Tibial artery (tissue), 4 donors: ENCODE measurements at regions not wholly inside any gene's neighbourhood (a gene's known extent, or its start where the extent isn't known, plus 50 kb on each side); places are given as distances from the start of the nearest gene placed in this dataset.

ENCODE experiments used
- DNase-seq, 2 donors: peaks; one replicate each; pipeline ENCODE4 v3.0.0-alpha.2; 2019
- H3K27ac ChIP-seq, 2 donors: fragments of 200-600 bp; sonication (generic) in 1 of 2; 1 replicate in 1 of 2; 2 replicates in 1 of 2; pipeline ENCODE4 v1.5.1; 2018 to 2019; ENCODE audit warnings: mild to moderate bottlenecking in 1 of 2
- H3K27me3 ChIP-seq, 2 donors: fragments of 200-600 bp; sonication (generic) in 1 of 2; one replicate each; pipeline versions ENCODE4 v1.5.1 to v1.6.0; 2016 to 2019
- H3K36me3 ChIP-seq, 3 donors: fragments of 200-600 bp; sonication (generic) in 2 of 3; one replicate each; pipeline ENCODE4 v1.5.1; 2016 to 2019; ENCODE audit warnings: mild to moderate bottlenecking in 2 of 3
- H3K4me1 ChIP-seq, 4 donors: fragments of 200-600 bp; sonication (generic) in 2 of 4; 1 replicate in 3 of 4; 2 replicates in 1 of 4; pipeline ENCODE4 v1.5.1; 2016 to 2019
- H3K4me3 ChIP-seq, 2 donors: fragments of 200-600 bp; sonication (generic) in 1 of 2; 1 replicate in 1 of 2; 2 replicates in 1 of 2; pipeline ENCODE4 v1.5.1; 2018 to 2019; ENCODE audit warnings: mild to moderate bottlenecking in 2 of 2
- H3K9me3 ChIP-seq, 3 donors: fragments of 200-600 bp; sonication (generic) in 1 of 3; one replicate each; pipeline ENCODE4 v1.5.1; 2016 to 2019
- CTCF ChIP-seq, 2 experiments: fragments of 200-600 bp in 1 of 2; fragments of 450-650 bp in 1 of 2; IDR thresholded peaks; one replicate each; pipeline ENCODE4 v1.5.1; 2017 to 2019; ENCODE audit warnings: antibody characterized with exemption in 2 of 2, mild to moderate bottlenecking in 1 of 2, moderate library complexity in 1 of 2
- intact Hi-C: fragments of 100-400 bp; cut with DNase I; formaldehyde crosslinking; loops from one replicate; pipeline ENCODE4 v1.15.0; 2023; ENCODE audit warnings: low total_unique reads

- intact Hi-C loops = no loop called here
- H3K27me3 ChIP-seq = no peaks in the 10 kb centered on the region
- H3K9me3 ChIP-seq = peaks cover 0 to 1% (median 0%) of the 10 kb centered on the region in 3 donors
- H3K36me3 ChIP-seq = no peaks in the 10 kb centered on the region
- no peak for DNase-seq
- peaks cover 0 to 10% (median 7%) of the 10 kb centered on the region in 4 donors for H3K4me1 ChIP-seq
- TF ChIP-seq CTCF (IDR thresholded peaks at IDR 0.05) = no peak
- H3K27ac ChIP-seq = no peak overlapping the region
- H3K4me3 ChIP-seq = no peak overlapping the region
Observed at GRCh38 chr9:80077059-80077458, 505.3 kb downstream of the TLE4 start.

DNA sequence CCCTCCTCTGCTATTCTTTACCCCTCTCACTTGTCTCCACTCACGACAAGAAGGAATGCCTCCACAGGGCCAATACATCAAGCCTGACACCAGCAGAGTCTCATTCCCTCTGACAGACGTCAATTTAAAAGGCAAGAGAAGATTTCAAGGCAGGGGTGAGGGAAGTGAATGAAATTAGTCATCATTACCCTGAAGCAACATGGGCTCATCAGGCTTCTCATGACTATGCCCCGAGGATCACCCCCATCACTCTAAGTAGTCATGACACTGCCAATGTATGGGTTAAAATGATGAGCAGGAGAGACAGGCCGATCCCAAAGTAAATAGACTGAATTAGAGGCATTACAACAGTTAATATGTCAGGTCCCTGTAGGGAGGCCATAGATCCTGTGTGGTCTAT, 504.4 kb downstream of the TLE4 start:
- no peaks in the 10 kb centered on the region for H3K27me3 ChIP-seq
- intact Hi-C loops = no loop called here
- no peaks in the 10 kb centered on the region for H3K36me3 ChIP-seq
- no peak for TF ChIP-seq CTCF (IDR thresholded peaks at IDR 0.05)
- H3K4me1 ChIP-seq = peaks cover 0 to 10% (median 7%) of the 10 kb centered on the region in 4 donors
- H3K4me3 ChIP-seq = no peak overlapping the region
- no peak for DNase-seq
- no peak overlapping the region for H3K27ac ChIP-seq
- H3K9me3 ChIP-seq = no peaks in the 10 kb centered on the region

DNA sequence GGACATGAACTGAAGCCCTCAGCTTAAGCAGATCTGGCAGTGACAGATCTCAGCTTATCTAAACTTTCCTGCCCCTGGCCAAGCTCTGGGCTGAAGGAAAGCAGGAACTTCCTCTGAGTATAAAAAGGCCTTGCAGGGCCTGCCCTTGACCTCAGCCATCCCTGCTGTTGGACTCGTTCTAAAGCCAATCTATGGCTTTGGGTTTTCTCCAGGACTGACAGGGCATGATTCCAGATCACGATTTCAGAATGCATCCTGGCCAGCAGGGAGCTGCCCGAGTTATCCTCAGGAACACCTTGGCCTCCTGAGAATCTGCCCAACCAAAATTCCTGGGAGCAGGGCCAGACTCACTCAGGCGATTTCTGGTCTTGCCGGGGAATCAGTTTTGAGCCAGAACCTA, 502.7 kb downstream of the TLE4 start:
- Histone ChIP-seq H3K27ac (no peak overlapping the region), H3K4me3 (no peak overlapping the region), H3K4me1 (peaks cover 0 to 10% (median 7%) of the 10 kb centered on the region in 4 donors), H3K36me3 (no peaks in the 10 kb centered on the region), H3K27me3 (no peaks in the 10 kb centered on the region), H3K9me3 (no peaks in the 10 kb centered on the region)
- no peak for TF ChIP-seq CTCF (IDR thresholded peaks at IDR 0.05)
- no peak for DNase-seq
- intact Hi-C loops = no loop called here

- no peak overlapping the region for H3K27ac ChIP-seq
- H3K4me1 ChIP-seq = peaks cover 0 to 10% (median 7%) of the 10 kb centered on the region in 4 donors
- TF ChIP-seq CTCF (IDR thresholded peaks at IDR 0.05) = no peak
- H3K9me3 ChIP-seq = no peaks in the 10 kb centered on the region
- H3K36me3 ChIP-seq = no peaks in the 10 kb centered on the region
- no peak for DNase-seq
- no peak overlapping the region for H3K4me3 ChIP-seq
- no peaks in the 10 kb centered on the region for H3K27me3 ChIP-seq
- intact Hi-C loops = no loop called here
Observed at GRCh38 chr9:80072451-80072850, 500.7 kb downstream of the TLE4 start.

GRCh38 chr9:80070071-80070742, 498.4 kb downstream of the TLE4 start:
- no peaks in the 10 kb centered on the region for H3K9me3 ChIP-seq
- H3K27ac ChIP-seq = no peak overlapping the region
- intact Hi-C loops = no loop called here
- H3K4me1 ChIP-seq = peaks cover 0 to 10% (median 7%) of the 10 kb centered on the region in 4 donors
- no peak overlapping the region for H3K4me3 ChIP-seq
- no peak for DNase-seq
- H3K36me3 ChIP-seq = no peaks in the 10 kb centered on the region
- H3K27me3 ChIP-seq = no peaks in the 10 kb centered on the region
- no peak for TF ChIP-seq CTCF (IDR thresholded peaks at IDR 0.05)
